Left lung (tissue), 4 donors: ENCODE measurements at regions not wholly inside any gene's neighbourhood (a gene's known extent, or its start where the extent isn't known, plus 50 kb on each side); places are given as distances from the start of the nearest gene placed in this dataset.

Experiments
- ATAC-seq: fragments of 200-7000 bp; cut with Tn5 transposase; one replicate; pipeline ENCODE4 v1.9.1; 2020; ENCODE audit warnings: moderate library complexity
- DNase-seq, 4 donors: peaks; one replicate each; pipeline ENCODE4 v3.0.0-alpha.2; 2013 to 2020
- H3K27ac ChIP-seq, 2 donors: fragments of 200-600 bp; sonication (generic) in 1 of 2; one replicate each; pipeline versions ENCODE4 v1.5.0 to v1.8.0; 2020 to 2021
- H3K27me3 ChIP-seq, 2 donors: fragments of 200-600 bp; sonication (generic) in 1 of 2; one replicate each; pipeline versions ENCODE4 v1.5.0 to v1.8.0; 2020 to 2021
- H3K36me3 ChIP-seq, 2 donors: fragments of 200-600 bp; sonication (generic) in 1 of 2; one replicate each; pipeline versions ENCODE4 v1.5.0 to v1.8.0; 2020 to 2021
- H3K4me1 ChIP-seq, 2 donors: fragments of 200-600 bp; one replicate each; pipeline ENCODE4 v1.8.0; 2021
- H3K4me3 ChIP-seq, 2 donors: fragments of 200-600 bp; sonication (generic) in 1 of 2; one replicate each; pipeline versions ENCODE4 v1.5.0 to v1.8.0; 2020 to 2021; ENCODE audit warnings: mild to moderate bottlenecking in 1 of 2
- H3K9me3 ChIP-seq, 2 donors: fragments of 200-600 bp; sonication (generic) in 1 of 2; one replicate each; pipeline versions ENCODE4 v1.5.0 to v1.8.0; 2020 to 2021
- CTCF ChIP-seq, 2 donors: fragments of 200-600 bp; sonication (generic) in 1 of 2; IDR thresholded peaks; one replicate each; pipeline versions ENCODE4 v1.5.0 to v1.8.0; 2021; ENCODE audit warnings: antibody characterized with exemption in 2 of 2
- intact Hi-C, 2 donors: fragments of 100-400 bp; cut with DNase I; formaldehyde crosslinking; loops; one replicate each; pipeline versions ENCODE4 v1.11.2 to v1.14.2; 2022
- donor health status: DM: no; HTN: yes; CAD: no.
- donor health status: DM: no; HTN: no; CAD: no.

DNA sequence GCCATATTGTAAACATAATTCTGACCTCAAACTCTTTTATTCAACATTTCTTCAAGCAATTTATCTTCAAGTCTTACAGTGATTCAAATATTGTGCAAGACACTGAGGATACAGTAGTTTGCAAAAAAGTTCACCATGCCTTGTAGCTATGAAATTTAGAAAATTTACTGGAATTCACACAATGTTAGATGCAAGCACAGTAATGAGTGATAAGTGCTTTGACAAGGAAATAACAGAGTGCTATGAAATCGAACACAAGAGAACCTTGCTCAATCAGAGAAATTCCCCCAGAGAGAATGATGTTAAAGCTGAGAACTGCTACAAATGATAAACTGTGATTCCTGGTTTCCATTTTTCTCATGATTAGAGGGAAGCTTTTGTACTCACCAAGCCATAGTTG lies 952.9 kb downstream of the FAT4 start:
- Histone ChIP-seq H3K4me3 (no peak overlapping the region), H3K27me3 (no peaks in the 10 kb centered on the region), H3K9me3 (no peaks in the 10 kb centered on the region), H3K36me3 (no peaks in the 10 kb centered on the region), H3K27ac (no peak overlapping the region), H3K4me1 (no peaks in the 10 kb centered on the region)
- DNase-seq (no peak), ATAC-seq (no peak)
- intact Hi-C loops, result no loop called here
- TF ChIP-seq CTCF (IDR thresholded peaks at IDR 0.05), result no peak

DNA sequence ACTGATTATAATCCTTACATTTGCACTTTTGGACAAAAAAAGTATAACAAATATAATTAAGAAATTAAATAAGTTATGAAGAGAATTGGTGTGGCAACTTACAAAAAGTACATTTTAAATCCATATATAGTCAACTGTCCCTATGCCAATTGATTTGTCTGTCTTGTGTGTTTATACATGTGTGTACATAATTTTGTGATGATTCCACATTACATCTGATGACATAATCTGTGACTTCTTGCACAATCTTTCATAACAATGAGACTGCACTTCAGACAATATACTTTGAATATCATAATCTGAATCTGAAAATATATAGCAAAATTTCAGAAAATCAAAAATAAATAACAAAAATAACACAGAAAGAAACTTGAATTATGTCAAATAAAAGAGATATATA lies 953.4 kb downstream of the FAT4 start:
- DNase-seq (no peak), ATAC-seq (no peak)
- no peak overlapping the region for H3K27ac ChIP-seq
- no peak for TF ChIP-seq CTCF (IDR thresholded peaks at IDR 0.05)
- no peaks in the 10 kb centered on the region for H3K27me3 ChIP-seq
- no peak overlapping the region for H3K4me3 ChIP-seq
- H3K9me3 ChIP-seq, result no peaks in the 10 kb centered on the region
- no peaks in the 10 kb centered on the region for H3K36me3 ChIP-seq
- intact Hi-C loops, result no loop called here
- no peaks in the 10 kb centered on the region for H3K4me1 ChIP-seq

DNA sequence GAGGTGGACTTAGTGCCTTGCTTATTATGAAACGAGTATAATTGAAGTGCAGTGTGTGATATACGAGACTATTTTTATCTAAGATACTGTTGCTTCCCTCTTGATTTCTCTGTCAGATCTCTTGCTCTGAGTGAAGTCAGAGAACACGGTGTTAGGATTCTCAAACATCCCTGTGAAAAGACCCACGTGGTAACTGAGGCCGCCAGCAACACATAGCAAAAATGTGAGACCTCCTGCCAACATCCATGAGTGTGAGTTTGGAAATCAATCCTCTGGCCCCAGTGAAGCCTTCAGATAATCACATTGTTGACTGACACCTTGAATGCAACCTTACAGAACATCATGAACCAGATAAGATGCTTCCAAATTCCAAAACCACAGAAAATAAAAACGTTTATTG lies 954.4 kb downstream of the FAT4 start:
- intact Hi-C loops, result no loop called here
- ATAC-seq (no peak), DNase-seq (no peak)
- Histone ChIP-seq H3K27ac (no peak overlapping the region), H3K36me3 (no peaks in the 10 kb centered on the region), H3K4me1 (no peaks in the 10 kb centered on the region), H3K9me3 (no peaks in the 10 kb centered on the region), H3K27me3 (no peaks in the 10 kb centered on the region), H3K4me3 (no peak overlapping the region)
- no peak for TF ChIP-seq CTCF (IDR thresholded peaks at IDR 0.05)

- Histone ChIP-seq H3K36me3 (no peaks in the 10 kb centered on the region), H3K27ac (no peak overlapping the region), H3K4me3 (no peak overlapping the region), H3K4me1 (no peaks in the 10 kb centered on the region), H3K9me3 (no peaks in the 10 kb centered on the region), H3K27me3 (no peaks in the 10 kb centered on the region)
- intact Hi-C loops, result no loop called here
- DNase-seq (peak in 2 of 4 donors; percentile 63 to 72), ATAC-seq (no peak)
- no peak for TF ChIP-seq CTCF (IDR thresholded peaks at IDR 0.05)
Measured at GRCh38 chr4:126271292-126271691, 956.5 kb downstream of the FAT4 start.

GRCh38 chr4:126273746-126274145 lies 959.0 kb downstream of the FAT4 start:
- no peaks in the 10 kb centered on the region for H3K36me3 ChIP-seq
- no peak overlapping the region for H3K4me3 ChIP-seq
- TF ChIP-seq CTCF (IDR thresholded peaks at IDR 0.05), result no peak
- ATAC-seq, result no peak
- intact Hi-C loops, result no loop called here
- H3K27ac ChIP-seq, result no peak overlapping the region
- no peaks in the 10 kb centered on the region for H3K4me1 ChIP-seq
- no peaks in the 10 kb centered on the region for H3K27me3 ChIP-seq
- H3K9me3 ChIP-seq, result no peaks in the 10 kb centered on the region
- DNase-seq, result peak in 2 of 4 donors; percentile 44
